IPS DF 6.9 (cell line): ENCODE measurements at regions not wholly inside any gene's neighbourhood (a gene's known extent, or its start where the extent isn't known, plus 50 kb on each side); places are given as distances from the start of the nearest gene placed in this dataset.

ENCODE experiments used
- DNase-seq: peaks from one replicate; pipeline ENCODE4 v3.0.0-alpha.2; 2013; ENCODE audit warnings: low read depth, low spot score
- H3K27ac ChIP-seq: one replicate; pipeline ENCODE4 v1.5.1; 2013; ENCODE audit warnings: low read length, control low read depth
- H3K27me3 ChIP-seq: 2 replicates; pipeline ENCODE4 v1.6.1; 2013; ENCODE audit warnings: mild to moderate bottlenecking, low read length; ENCODE audit not compliant: control insufficient read depth, insufficient read depth
- H3K36me3 ChIP-seq: 2 replicates; pipeline ENCODE4 v1.6.1; 2013; ENCODE audit warnings: low read length; ENCODE audit not compliant: control insufficient read depth, insufficient read depth
- H3K4me1 ChIP-seq: 2 replicates; pipeline ENCODE4 v1.6.1; 2013; ENCODE audit warnings: low read length; ENCODE audit not compliant: control insufficient read depth, insufficient read depth
- H3K4me3 ChIP-seq: 2 replicates; pipeline ENCODE4 v1.5.1; 2013; ENCODE audit warnings: mild to moderate bottlenecking, low read length
- H3K9me3 ChIP-seq: 2 replicates; pipeline ENCODE4 v1.6.1; 2013; ENCODE audit warnings: low read length, inconsistent platforms; ENCODE audit not compliant: control insufficient read depth, insufficient read depth
- WGBS: extraction: QIAGEN DNeasy Blood & Tissue Kit; methylation state at CpG from one replicate; pipeline ENCODE4 v1.1.7; 2013; ENCODE audit warnings: mixed read lengths, missing lambda C conversion rate; ENCODE audit not compliant: insufficient read length, insufficient coverage; 5-methylcytosine and 5-hydroxymethylcytosine counted together

GRCh38 chr5:53178830-53179229 is 69.3 kb upstream of the MOCS2 start:
- no peaks in the 10 kb centered on the region; the same call in 1 of the 2 replicates for H3K4me1 ChIP-seq
- H3K27ac ChIP-seq = no peak overlapping the region
- H3K36me3 ChIP-seq = no peaks in the 10 kb centered on the region
- WGBS = no CpG with 5 or more reads among the region's 4 CpGs
- no peak for DNase-seq
- H3K4me3 ChIP-seq = no peak overlapping the region
- H3K27me3 ChIP-seq = no peaks in the 10 kb centered on the region
- no peaks in the 10 kb centered on the region for H3K9me3 ChIP-seq

- Histone ChIP-seq H3K4me3 (no peak overlapping the region), H3K36me3 (no peaks in the 10 kb centered on the region), H3K27me3 (no peaks in the 10 kb centered on the region), H3K4me1 (no peaks in the 10 kb centered on the region; the same call in 1 of the 2 replicates), H3K27ac (no peak overlapping the region), H3K9me3 (no peaks in the 10 kb centered on the region)
- DNase-seq = no peak
- no CpG with 5 or more reads among the region's 4 CpGs for WGBS
Measured at GRCh38 chr5:53179691-53180090, 70.1 kb upstream of the MOCS2 start.

- WGBS = no CpG with 5 or more reads among the region's 5 CpGs
- H3K27ac ChIP-seq = no peak overlapping the region
- no peak for DNase-seq
- H3K4me1 ChIP-seq = no peaks in the 10 kb centered on the region; the same call in 1 of the 2 replicates
- H3K36me3 ChIP-seq = no peaks in the 10 kb centered on the region
- H3K27me3 ChIP-seq = no peaks in the 10 kb centered on the region
- no peaks in the 10 kb centered on the region for H3K9me3 ChIP-seq
- H3K4me3 ChIP-seq = no peak overlapping the region
Measured at GRCh38 chr5:53180538-53180937, 71.0 kb upstream of the MOCS2 start.

GRCh38 chr5:53180991-53181390 is 71.4 kb upstream of the MOCS2 start:
- Histone ChIP-seq H3K4me3 (no peak overlapping the region), H3K4me1 (no peaks in the 10 kb centered on the region; the same call in 1 of the 2 replicates), H3K27ac (no peak overlapping the region), H3K9me3 (no peaks in the 10 kb centered on the region), H3K27me3 (no peaks in the 10 kb centered on the region), H3K36me3 (no peaks in the 10 kb centered on the region)
- WGBS = no CpG with 5 or more reads among the region's 1 CpG
- no peak for DNase-seq

GRCh38 chr5:53183880-53184279 is 74.3 kb upstream of the MOCS2 start:
- no peak overlapping the region for H3K4me3 ChIP-seq
- H3K4me1 ChIP-seq = no peaks in the 10 kb centered on the region; the same call in 1 of the 2 replicates
- no peak for DNase-seq
- no peaks in the 10 kb centered on the region for H3K36me3 ChIP-seq
- no peaks in the 10 kb centered on the region for H3K27me3 ChIP-seq
- no CpG with 5 or more reads among the region's 2 CpGs for WGBS
- H3K9me3 ChIP-seq = no peaks in the 10 kb centered on the region
- H3K27ac ChIP-seq = no peak overlapping the region

GRCh38 chr5:53191548-53192165 is 82.1 kb upstream of the MOCS2 start:
- DNase-seq = no peak
- Histone ChIP-seq H3K27me3 (no peaks in the 10 kb centered on the region), H3K4me3 (no peak overlapping the region), H3K36me3 (no peaks in the 10 kb centered on the region), H3K9me3 (no peaks in the 10 kb centered on the region), H3K4me1 (no peaks in the 10 kb centered on the region), H3K27ac (no peak overlapping the region)
- no CpG with 5 or more reads among the region's 4 CpGs for WGBS

- no peaks in the 10 kb centered on the region for H3K27me3 ChIP-seq
- no peak overlapping the region for H3K27ac ChIP-seq
- WGBS = no CpG with 5 or more reads among the region's 2 CpGs
- no peaks in the 10 kb centered on the region for H3K36me3 ChIP-seq
- no peak overlapping the region for H3K4me3 ChIP-seq
- no peaks in the 10 kb centered on the region for H3K9me3 ChIP-seq
- H3K4me1 ChIP-seq = no peaks in the 10 kb centered on the region
- no peak for DNase-seq
Measured at GRCh38 chr5:53194086-53194485, 84.5 kb upstream of the MOCS2 start.

GRCh38 chr5:53199882-53200281 is 90.3 kb upstream of the MOCS2 start:
- H3K9me3 ChIP-seq = no peaks in the 10 kb centered on the region
- DNase-seq = no peak
- no peaks in the 10 kb centered on the region for H3K27me3 ChIP-seq
- H3K27ac ChIP-seq = no peak overlapping the region
- no peak overlapping the region for H3K4me3 ChIP-seq
- no peaks in the 10 kb centered on the region for H3K4me1 ChIP-seq
- no peaks in the 10 kb centered on the region for H3K36me3 ChIP-seq

GRCh38 chr5:53200306-53200705 is 90.7 kb upstream of the MOCS2 start:
- no peaks in the 10 kb centered on the region for H3K9me3 ChIP-seq
- no CpG with 5 or more reads among the region's 8 CpGs for WGBS
- no peaks in the 10 kb centered on the region for H3K27me3 ChIP-seq
- H3K4me1 ChIP-seq = no peaks in the 10 kb centered on the region
- DNase-seq = no peak
- no peaks in the 10 kb centered on the region for H3K36me3 ChIP-seq
- no peak overlapping the region for H3K27ac ChIP-seq
- no peak overlapping the region for H3K4me3 ChIP-seq

GRCh38 chr5:53201746-53202145 is 92.2 kb upstream of the MOCS2 start:
- DNase-seq = no peak
- no CpG with 5 or more reads among the region's 3 CpGs for WGBS
- H3K27me3 ChIP-seq = no peaks in the 10 kb centered on the region
- H3K27ac ChIP-seq = no peak overlapping the region
- no peak overlapping the region for H3K4me3 ChIP-seq
- H3K36me3 ChIP-seq = no peaks in the 10 kb centered on the region
- no peaks in the 10 kb centered on the region for H3K4me1 ChIP-seq
- no peaks in the 10 kb centered on the region for H3K9me3 ChIP-seq

GRCh38 chr5:53206562-53206961 is 97.0 kb upstream of the MOCS2 start:
- no peak overlapping the region for H3K27ac ChIP-seq
- H3K4me3 ChIP-seq = no peak overlapping the region
- no peaks in the 10 kb centered on the region for H3K9me3 ChIP-seq
- H3K36me3 ChIP-seq = no peaks in the 10 kb centered on the region
- DNase-seq = no peak
- no peaks in the 10 kb centered on the region for H3K4me1 ChIP-seq
- no CpG with 5 or more reads among the region's 9 CpGs for WGBS
- no peaks in the 10 kb centered on the region for H3K27me3 ChIP-seq
